ENCODE measurements at regions not wholly inside any gene's neighbourhood (a gene's known extent, or its start where the extent isn't known, plus 50 kb on each side); places are given as distances from the start of the nearest gene placed in this dataset.

DNA sequence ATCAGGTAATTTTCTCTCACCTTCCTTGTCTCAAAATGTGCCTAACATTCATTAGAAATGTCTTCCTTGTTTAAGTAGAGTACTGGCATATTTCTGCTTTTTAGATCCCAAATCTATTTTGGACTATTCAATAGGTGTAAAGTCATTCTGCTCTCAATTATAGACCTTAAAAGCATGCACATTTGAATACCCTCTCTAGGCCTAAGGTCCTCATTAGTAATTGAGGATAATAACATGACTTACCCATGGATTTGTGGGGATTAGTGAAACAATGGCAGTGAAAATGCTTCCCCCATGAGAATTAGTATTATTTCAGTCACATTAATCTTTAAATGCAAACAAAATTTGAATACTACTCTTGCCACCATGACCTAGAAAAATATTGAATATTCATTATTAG lies 1073.0 kb upstream of the CELF2 start:
- ChIA-PET POLR2A (ENCODE audit: unreplicated experiment) (no interaction called here), CTCF (no interaction called here)
- no peak overlapping the region for H3K9ac ChIP-seq (ENCODE audit: low read depth, low read length)
- H3K4me1 ChIP-seq (ENCODE audit: control insufficient read depth, insufficient read depth, low read length) = no peaks in the 10 kb centered on the region
- H3K14ac ChIP-seq (replicated peaks; ENCODE audit: low read depth, low read length) = no peak overlapping the region
- H2BK15ac ChIP-seq (ENCODE audit: low read depth, low read length) = no peak overlapping the region
- H4K20me1 ChIP-seq (ENCODE audit: insufficient read depth, low read length) = no peaks in the 10 kb centered on the region
- H3K36me3 ChIP-seq (ENCODE audit: control insufficient read depth, insufficient read depth, low read length) = no peaks in the 10 kb centered on the region
- H3K79me1 ChIP-seq (ENCODE audit: low read depth in 1 of 2, low read length in 2 of 2) = no peaks in the 10 kb centered on the region
- no TSS peak for BruUV-seq (replicated peaks)
- no peak overlapping the region for H3K4me2 ChIP-seq (ENCODE audit: low read depth, low read length)
- no peak overlapping the region for H3K27ac ChIP-seq (ENCODE audit: insufficient read depth, low read length)
- DNase-seq (no peak), ATAC-seq (ENCODE audit: low read depth) (no peak)
- H3K23ac ChIP-seq (ENCODE audit: low read depth, low read length) = no peak overlapping the region
- H3K4me3 ChIP-seq (ENCODE audit: insufficient read depth, low read depth, low read length) = no peak overlapping the region
- no peak overlapping the region for H2AFZ ChIP-seq (replicated peaks; ENCODE audit: low read length, poor library complexity)
- H2BK5ac ChIP-seq (ENCODE audit: low read depth, low read length, poor library complexity, severe bottlenecking) = no peak overlapping the region
- no peak overlapping the region for H3K4ac ChIP-seq (ENCODE audit: low read depth, low read length)
- no peak overlapping the region for H4K91ac ChIP-seq (ENCODE audit: insufficient read depth, low read depth, low read length)
- no peak overlapping the region for H3K18ac ChIP-seq (ENCODE audit: low read depth, low read length)
- no peak overlapping the region for H2BK120ac ChIP-seq (ENCODE audit: low read depth, low read length)
- no peaks in the 10 kb centered on the region for H3K27me3 ChIP-seq (ENCODE audit: control insufficient read depth, insufficient read depth, low read length)
- H3K9me1 ChIP-seq (ENCODE audit: insufficient read depth, low read length) = no peaks in the 10 kb centered on the region
- no peak overlapping the region for H4K5ac ChIP-seq (ENCODE audit: low read depth, low read length)
- H3K9me3 ChIP-seq (ENCODE audit: control insufficient read depth, insufficient read depth, low read length) = 0 out of 2 replicates have a peak, but pooled peaks cover 2% of the 10 kb centered on the region
- H4K8ac ChIP-seq (ENCODE audit: low read depth in 2 of 2, low read length in 2 of 2) = no peak overlapping the region
- TF ChIP-seq MAZ (IDR thresholded peaks at IDR 0.05; ENCODE audit: borderline replicate concordance, low read depth, low read length) (no peak), POLR2A (IDR thresholded peaks at IDR 0.05; ENCODE audit: low read depth, low read length) (no peak), SMC3 (IDR thresholded peaks at IDR 0.05; ENCODE audit: low read depth, low read length) (no peak), BHLHE40 (IDR thresholded peaks at IDR 0.05; ENCODE audit: low read depth, low read length) (no peak), MXI1 (IDR thresholded peaks at IDR 0.05; ENCODE audit: borderline replicate concordance, low read depth, low read length) (no peak), FOS (IDR thresholded peaks at IDR 0.05; ENCODE audit: low read depth, low read length) (no peak), CEBPB (IDR thresholded peaks at IDR 0.05; ENCODE audit: low read depth, low read length) (no peak), RAD21 (IDR thresholded peaks at IDR 0.05; ENCODE audit: low read length) (no peak)
- TF ChIP-seq, protein P1, sequence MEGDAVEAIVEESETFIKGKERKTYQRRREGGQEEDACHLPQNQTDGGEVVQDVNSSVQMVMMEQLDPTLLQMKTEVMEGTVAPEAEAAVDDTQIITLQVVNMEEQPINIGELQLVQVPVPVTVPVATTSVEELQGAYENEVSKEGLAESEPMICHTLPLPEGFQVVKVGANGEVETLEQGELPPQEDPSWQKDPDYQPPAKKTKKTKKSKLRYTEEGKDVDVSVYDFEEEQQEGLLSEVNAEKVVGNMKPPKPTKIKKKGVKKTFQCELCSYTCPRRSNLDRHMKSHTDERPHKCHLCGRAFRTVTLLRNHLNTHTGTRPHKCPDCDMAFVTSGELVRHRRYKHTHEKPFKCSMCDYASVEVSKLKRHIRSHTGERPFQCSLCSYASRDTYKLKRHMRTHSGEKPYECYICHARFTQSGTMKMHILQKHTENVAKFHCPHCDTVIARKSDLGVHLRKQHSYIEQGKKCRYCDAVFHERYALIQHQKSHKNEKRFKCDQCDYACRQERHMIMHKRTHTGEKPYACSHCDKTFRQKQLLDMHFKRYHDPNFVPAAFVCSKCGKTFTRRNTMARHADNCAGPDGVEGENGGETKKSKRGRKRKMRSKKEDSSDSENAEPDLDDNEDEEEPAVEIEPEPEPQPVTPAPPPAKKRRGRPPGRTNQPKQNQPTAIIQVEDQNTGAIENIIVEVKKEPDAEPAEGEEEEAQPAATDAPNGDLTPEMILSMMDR (conservative IDR thresholded peaks at IDR 0.05; ENCODE audit: low read depth, low read length) = no peak
- TF ChIP-seq, protein P2, sequence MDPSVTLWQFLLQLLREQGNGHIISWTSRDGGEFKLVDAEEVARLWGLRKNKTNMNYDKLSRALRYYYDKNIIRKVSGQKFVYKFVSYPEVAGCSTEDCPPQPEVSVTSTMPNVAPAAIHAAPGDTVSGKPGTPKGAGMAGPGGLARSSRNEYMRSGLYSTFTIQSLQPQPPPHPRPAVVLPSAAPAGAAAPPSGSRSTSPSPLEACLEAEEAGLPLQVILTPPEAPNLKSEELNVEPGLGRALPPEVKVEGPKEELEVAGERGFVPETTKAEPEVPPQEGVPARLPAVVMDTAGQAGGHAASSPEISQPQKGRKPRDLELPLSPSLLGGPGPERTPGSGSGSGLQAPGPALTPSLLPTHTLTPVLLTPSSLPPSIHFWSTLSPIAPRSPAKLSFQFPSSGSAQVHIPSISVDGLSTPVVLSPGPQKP (IDR thresholded peaks at IDR 0.05; ENCODE audit: borderline replicate concordance, low read depth, low read length) = no peak
- intact Hi-C loops (cut with micrococcal nuclease) = no loop called here
- no peak overlapping the region for H2BK20ac ChIP-seq (ENCODE audit: low read depth, low read length)
- H2AK5ac ChIP-seq (ENCODE audit: low read depth, low read length) = no peak overlapping the region
- no peak overlapping the region for H3K56ac ChIP-seq (ENCODE audit: extremely low read depth, insufficient read depth, low read length)
- dilution Hi-C loops (cut with HindIII; ENCODE audit: low sequenced_read_pairs, unreplicated experiment) = no loop called here
- in situ Hi-C loops (cut with MboI; ENCODE audit: low sequenced_read_pairs) = no loop called here
- H2AK9ac ChIP-seq (replicated peaks; ENCODE audit: low read depth, low read length, poor library complexity) = no peak overlapping the region

All from IMR-90 (cell line).